ENCODE measurements at regions not wholly inside any gene's neighbourhood (a gene's known extent, or its start where the extent isn't known, plus 50 kb on each side); places are given as distances from the start of the nearest gene placed in this dataset.

DNA sequence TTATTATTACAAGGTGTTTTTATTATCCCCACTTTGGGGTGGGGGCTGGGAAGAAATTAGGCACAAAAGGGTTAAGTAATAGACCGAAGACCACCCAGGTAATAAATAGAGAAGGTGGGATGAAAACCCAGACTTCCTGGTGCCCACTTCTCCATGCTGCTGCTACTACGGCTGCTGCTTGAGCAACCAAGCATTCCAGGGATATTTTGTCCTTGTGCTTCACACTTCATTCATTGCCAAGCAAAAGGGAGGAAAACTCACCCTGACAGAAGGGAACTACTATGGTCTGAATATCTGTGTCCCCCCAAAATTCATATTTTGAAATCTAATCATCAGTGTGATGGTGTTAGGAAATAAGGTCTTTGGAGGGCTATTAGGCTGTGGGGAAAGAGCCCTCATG is 470.9 kb upstream of the API5 start:
- Histone ChIP-seq H3K79me2 (ENCODE audit: control insufficient read depth, insufficient read depth, low read length) (no peaks in the 10 kb centered on the region), H4K20me1 (ENCODE audit: control insufficient read depth, extremely low read depth, insufficient read depth, low read length) (no peaks in the 10 kb centered on the region), H3K9me3 (ENCODE audit: control insufficient read depth, insufficient read depth, low read depth, low read length) (no peaks in the 10 kb centered on the region), H3K36me3 (ENCODE audit: control insufficient read depth, insufficient read depth, low read length) (no peaks in the 10 kb centered on the region), H3K27ac (ENCODE audit: insufficient read depth, low read length) (no peak overlapping the region), H3K9ac (ENCODE audit: insufficient read depth, low read length) (no peak overlapping the region), H3K4me2 (ENCODE audit: extremely low read depth, insufficient read depth, low read length) (no peak overlapping the region), H3K27me3 (ENCODE audit: control insufficient read depth, insufficient read depth, low read length) (no peaks in the 10 kb centered on the region), H3K4me3 (replicated peaks in 1 of 4; ENCODE audit: control extremely low read depth in 1 of 4, insufficient read depth in 1 of 4, low read depth in 3 of 4, low read length in 4 of 4) (no peak overlapping the region), H3K4me1 (ENCODE audit: control insufficient read depth, extremely low read depth, insufficient read depth, low read length) (no peaks in the 10 kb centered on the region), H2AFZ (ENCODE audit: low read length) (no peak overlapping the region)
- DNase-seq (ENCODE audit: low read depth in 2 of 2): no peak
- TF ChIP-seq EZH2 (IDR thresholded peaks at IDR 0.05; ENCODE audit: low read length, missing control alignments): no peak
- no peak for TF ChIP-seq CTCF (conservative IDR thresholded peaks at IDR 0.05 in 1 of 2, IDR thresholded peaks at IDR 0.05 in 1 of 2; ENCODE audit: low read depth in 1 of 2, low read length in 2 of 2)

GRCh38 chr11:42841556-42841955 is 470.2 kb upstream of the API5 start:
- no peak for DNase-seq (ENCODE audit: low read depth in 2 of 2)
- no peak overlapping the region for H3K27ac ChIP-seq (ENCODE audit: insufficient read depth, low read length)
- H3K9ac ChIP-seq (ENCODE audit: insufficient read depth, low read length): no peak overlapping the region

DNA sequence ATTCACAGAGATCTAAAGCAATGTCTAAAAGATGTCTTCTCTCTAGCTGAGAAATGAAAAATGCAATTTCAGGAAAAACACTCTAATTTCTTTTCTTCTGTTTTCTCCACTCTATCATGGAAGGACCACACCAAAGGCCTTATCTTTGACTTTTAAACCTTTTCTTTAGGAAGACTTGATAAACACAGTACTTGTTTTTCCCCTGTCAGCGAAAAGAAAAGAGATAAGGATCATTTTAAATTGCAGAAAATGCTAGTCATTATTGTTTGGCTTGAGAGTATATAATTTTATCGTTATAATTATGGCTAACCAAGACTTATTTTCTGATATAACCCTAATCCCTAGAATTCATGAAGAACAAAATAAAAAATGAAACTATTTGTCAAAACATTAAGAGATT is 462.4 kb upstream of the API5 start:
- no peak for TF ChIP-seq CTCF (conservative IDR thresholded peaks at IDR 0.05 in 1 of 2, IDR thresholded peaks at IDR 0.05 in 1 of 2; ENCODE audit: low read depth in 1 of 2, low read length in 2 of 2)
- TF ChIP-seq EZH2 (IDR thresholded peaks at IDR 0.05; ENCODE audit: low read length, missing control alignments): no peak
- H3K9me3 ChIP-seq (ENCODE audit: control insufficient read depth, insufficient read depth, low read depth, low read length): no peaks in the 10 kb centered on the region

More at GRCh38 chr11:42841556-42841955, 470.2 kb upstream of the API5 start:
- H3K36me3 ChIP-seq (ENCODE audit: control insufficient read depth, insufficient read depth, low read length): no peaks in the 10 kb centered on the region
- no peaks in the 10 kb centered on the region for H4K20me1 ChIP-seq (ENCODE audit: control insufficient read depth, extremely low read depth, insufficient read depth, low read length)
- H3K27me3 ChIP-seq (ENCODE audit: control insufficient read depth, insufficient read depth, low read length): no peaks in the 10 kb centered on the region
- H3K4me3 ChIP-seq (replicated peaks in 1 of 4; ENCODE audit: control extremely low read depth in 1 of 4, insufficient read depth in 1 of 4, low read depth in 3 of 4, low read length in 4 of 4): no peak overlapping the region
- no peaks in the 10 kb centered on the region for H3K9me3 ChIP-seq (ENCODE audit: control insufficient read depth, insufficient read depth, low read depth, low read length)
- H3K4me1 ChIP-seq (ENCODE audit: control insufficient read depth, extremely low read depth, insufficient read depth, low read length): no peaks in the 10 kb centered on the region
- TF ChIP-seq CTCF (conservative IDR thresholded peaks at IDR 0.05 in 1 of 2, IDR thresholded peaks at IDR 0.05 in 1 of 2; ENCODE audit: low read depth in 1 of 2, low read length in 2 of 2) (no peak), EZH2 (IDR thresholded peaks at IDR 0.05; ENCODE audit: low read length, missing control alignments) (no peak)
- no peak overlapping the region for H2AFZ ChIP-seq (ENCODE audit: low read length)
- H3K4me2 ChIP-seq (ENCODE audit: extremely low read depth, insufficient read depth, low read length): no peak overlapping the region
- no peaks in the 10 kb centered on the region for H3K79me2 ChIP-seq (ENCODE audit: control insufficient read depth, insufficient read depth, low read length)

More for the DNA sequence above, 462.4 kb upstream of the API5 start:
- Histone ChIP-seq H3K9ac (ENCODE audit: insufficient read depth, low read length) (no peak overlapping the region), H3K4me2 (ENCODE audit: extremely low read depth, insufficient read depth, low read length) (no peak overlapping the region), H3K4me3 (replicated peaks in 1 of 4; ENCODE audit: control extremely low read depth in 1 of 4, insufficient read depth in 1 of 4, low read depth in 3 of 4, low read length in 4 of 4) (no peak overlapping the region), H3K36me3 (ENCODE audit: control insufficient read depth, insufficient read depth, low read length) (no peaks in the 10 kb centered on the region), H2AFZ (ENCODE audit: low read length) (no peak overlapping the region), H4K20me1 (ENCODE audit: control insufficient read depth, extremely low read depth, insufficient read depth, low read length) (no peaks in the 10 kb centered on the region), H3K4me1 (ENCODE audit: control insufficient read depth, extremely low read depth, insufficient read depth, low read length) (no peaks in the 10 kb centered on the region), H3K27ac (ENCODE audit: insufficient read depth, low read length) (no peak overlapping the region), H3K79me2 (ENCODE audit: control insufficient read depth, insufficient read depth, low read length) (no peaks in the 10 kb centered on the region), H3K27me3 (ENCODE audit: control insufficient read depth, insufficient read depth, low read length) (no peaks in the 10 kb centered on the region)
- no peak for DNase-seq (ENCODE audit: low read depth in 2 of 2)
